NCI-H1930 (cell line): ENCODE measurements at regions not wholly inside any gene's neighbourhood (a gene's known extent, or its start where the extent isn't known, plus 50 kb on each side); places are given as distances from the start of the nearest gene placed in this dataset.
"Not testable (repeated sequence)": the region's sequence is repeated elsewhere in the genome, so short reads cannot be mapped to it uniquely, and the experiment has no call there.

Source experiments
- DNase-seq, 2 experiments: peaks; one replicate each; lab custom pipeline; 2025; lab: John Stamatoyannopoulos, UW

DNA sequence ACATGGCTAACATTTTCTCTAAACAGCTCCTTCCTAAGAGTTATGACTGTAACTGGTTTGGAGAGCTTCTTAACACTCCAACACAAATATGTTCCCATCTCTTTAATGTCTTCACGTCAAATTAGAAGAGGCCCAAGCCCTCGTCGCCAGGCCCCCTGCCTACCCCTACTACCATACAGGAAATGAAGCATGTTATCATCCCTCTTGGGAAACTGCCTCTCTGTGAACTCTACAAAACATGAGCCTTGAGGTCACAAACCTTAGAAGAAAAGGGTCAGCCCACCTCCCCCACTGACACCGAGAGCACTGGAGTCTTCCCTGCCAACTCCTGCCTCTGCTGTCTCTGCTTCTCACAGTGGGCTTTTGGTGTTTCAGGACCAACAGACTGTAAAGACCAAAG is 243.1 kb upstream of the STT3B start:
- no peak for DNase-seq

DNA sequence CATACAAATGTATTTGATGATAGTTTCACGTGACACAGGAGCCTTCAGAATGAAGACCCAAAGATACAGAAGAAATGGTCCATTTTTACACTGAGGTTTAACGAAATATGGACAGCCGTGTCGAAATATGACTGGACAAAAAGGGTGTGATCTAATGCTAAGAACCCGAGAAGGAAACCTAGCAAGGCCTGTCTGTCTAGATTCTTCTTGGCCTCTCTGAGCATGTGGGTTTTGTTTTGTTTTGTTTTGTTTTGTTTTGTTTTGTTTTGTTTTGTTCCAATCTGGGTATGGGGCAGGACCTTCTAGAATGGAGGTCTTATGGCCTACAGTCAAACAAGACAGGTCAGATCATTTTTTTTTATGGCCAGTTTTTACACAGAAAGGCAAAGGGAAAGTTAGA is 242.7 kb upstream of the STT3B start:
- DNase-seq, result no peak

DNA sequence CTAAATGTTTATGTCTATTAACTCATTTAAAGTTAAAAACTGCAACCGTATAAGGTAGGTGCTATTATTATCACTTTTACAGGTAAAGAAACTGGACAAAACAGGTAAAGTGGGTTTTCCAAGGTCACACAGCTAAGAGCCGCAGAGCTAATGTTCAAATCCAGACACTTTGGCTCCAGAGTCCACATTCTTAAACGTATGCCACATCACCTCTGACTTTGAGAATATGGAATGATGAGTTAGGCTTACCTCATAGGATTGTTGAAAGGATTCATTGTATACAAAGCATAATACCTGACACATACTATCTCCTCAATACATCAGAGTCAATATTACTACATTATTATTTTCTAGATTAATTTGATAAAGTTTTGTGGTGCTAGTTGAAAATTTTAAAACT is 240.9 kb upstream of the STT3B start:
- no peak for DNase-seq

DNA sequence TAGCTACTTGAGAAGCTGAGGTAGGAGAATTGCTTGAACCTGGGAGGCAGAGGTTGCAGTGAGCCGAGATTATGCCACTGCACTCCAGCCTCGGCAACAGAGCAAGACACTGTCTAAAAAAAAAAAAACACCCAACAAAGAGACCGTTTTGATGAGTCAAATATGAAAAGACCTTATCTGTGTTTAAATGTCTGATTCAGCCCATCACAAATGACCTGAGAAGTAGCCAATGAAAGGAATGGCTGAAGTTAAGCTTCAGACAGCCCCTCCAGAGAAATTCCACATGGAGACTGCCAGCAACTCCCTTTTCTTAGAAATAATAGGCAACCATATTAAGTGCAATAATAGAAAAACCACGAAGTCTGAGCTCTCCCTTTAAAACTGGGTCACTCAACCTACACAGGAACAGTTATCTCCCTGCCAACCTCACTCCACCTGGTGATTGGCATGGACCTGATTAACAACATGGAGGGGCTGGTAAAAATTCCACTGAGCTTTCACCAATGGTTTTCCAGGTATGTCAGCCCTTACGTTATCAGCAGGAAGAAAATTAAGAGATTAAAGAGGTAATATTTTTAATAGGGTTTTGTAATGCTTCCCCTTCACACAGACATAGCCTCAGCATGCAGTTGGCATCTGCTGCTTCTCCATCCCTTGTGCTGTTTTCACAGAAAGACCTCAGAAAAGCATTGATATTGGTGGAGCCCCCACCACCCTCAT is 238.1 kb upstream of the STT3B start:
- DNase-seq, result no peak

DNA sequence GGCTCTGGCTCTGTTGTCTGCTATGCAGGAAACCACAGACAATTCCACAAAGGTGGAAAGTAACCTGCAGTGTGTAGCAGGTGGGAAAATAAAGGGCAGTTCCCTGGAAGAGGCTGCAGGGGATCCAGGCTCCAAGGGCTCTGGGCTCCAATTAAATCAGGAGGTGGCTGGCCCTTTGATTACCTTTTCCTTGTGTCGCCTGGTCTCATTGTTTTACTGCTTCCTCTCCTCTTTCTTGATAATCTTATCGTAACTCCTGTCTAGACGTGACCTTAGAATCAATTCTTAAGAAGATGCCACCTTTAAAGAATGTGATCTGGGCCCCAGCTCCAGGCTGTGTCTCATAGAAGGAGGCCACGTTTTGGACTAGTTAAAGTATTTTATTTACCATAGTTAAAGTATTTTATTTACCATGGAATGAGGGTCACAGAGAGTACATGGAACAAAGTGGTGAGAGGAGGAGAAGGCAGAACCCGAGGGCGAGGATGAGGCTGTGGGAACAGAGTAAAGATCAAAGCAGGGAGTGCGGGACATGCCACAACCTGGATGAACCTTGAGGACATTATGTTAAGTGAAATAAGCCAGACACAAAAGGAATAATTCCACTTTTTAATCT is 237.5 kb upstream of the STT3B start:
- DNase-seq, result no peak

DNA sequence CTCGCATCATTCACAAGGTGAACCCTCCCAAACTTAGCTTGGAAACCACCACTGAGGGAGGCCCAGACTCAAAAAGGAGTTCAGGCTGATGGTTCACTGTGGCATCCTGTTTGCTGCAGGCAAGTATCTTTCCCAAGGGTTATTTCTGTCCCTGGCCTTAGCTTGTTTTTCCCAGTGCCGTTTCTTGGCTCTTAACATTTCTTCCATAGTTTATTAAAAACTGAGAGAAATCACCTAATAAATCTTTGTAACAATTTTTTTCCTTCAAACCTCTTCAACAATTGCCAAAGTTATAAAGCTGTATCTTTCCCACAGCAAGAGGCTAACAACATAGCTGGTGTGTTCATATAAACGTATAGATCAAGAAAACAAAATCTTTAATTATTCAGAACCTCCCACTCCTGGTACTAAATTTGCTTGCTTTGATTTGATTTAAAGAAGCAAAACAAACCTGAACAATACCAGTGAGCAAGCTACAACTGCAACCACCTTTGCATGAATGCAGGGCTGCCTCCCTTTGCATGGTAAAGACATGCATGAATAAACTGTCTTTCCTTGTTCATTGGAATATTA is 234.9 kb upstream of the STT3B start:
- no peak for DNase-seq

DNA sequence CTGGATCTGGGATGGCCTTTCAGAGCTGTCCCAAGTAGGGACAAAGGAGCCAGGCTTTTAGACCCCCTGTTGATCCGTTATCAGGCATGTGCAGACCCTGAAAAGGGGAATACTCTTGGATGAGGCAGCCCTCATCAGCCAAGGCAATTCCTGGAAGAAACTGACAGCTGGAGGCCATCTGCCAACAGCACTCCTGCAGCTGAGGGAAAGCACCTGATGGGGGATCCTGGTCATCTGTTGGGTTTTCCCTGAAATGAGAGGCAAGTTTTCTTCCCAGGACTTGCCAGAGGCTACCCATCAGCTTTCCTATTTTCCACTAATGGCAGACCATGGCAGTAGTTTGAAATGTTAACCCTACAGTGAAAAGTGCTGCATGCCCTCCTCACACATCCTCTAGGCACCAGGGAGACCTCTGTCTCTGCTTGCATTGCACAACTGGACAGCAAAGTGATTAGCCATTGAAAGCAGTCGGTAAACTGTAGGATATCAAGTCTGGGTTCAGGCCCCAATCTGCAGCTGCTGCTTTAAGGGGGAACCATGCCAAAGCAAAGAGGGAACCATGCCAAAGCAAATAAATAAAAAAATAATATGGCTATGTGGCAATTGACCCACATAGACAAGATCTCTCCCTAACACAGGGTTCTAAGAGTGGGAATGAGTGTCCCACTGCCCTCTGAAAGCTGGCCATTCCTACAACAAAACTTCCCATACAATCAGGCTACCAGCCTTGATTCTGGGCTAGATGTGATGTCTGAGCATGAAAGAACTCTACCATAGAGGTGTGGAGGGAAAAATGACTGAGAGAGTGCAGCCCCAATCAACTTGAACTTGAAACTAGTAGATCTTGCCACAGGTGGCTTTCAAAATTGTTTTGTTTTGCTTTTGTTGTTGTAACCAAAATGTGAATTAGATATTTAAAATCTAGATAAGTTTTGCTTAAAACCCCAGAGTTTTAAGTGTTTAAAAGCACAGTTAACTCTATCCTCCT is 232.0 kb upstream of the STT3B start:
- no peak for DNase-seq

DNA sequence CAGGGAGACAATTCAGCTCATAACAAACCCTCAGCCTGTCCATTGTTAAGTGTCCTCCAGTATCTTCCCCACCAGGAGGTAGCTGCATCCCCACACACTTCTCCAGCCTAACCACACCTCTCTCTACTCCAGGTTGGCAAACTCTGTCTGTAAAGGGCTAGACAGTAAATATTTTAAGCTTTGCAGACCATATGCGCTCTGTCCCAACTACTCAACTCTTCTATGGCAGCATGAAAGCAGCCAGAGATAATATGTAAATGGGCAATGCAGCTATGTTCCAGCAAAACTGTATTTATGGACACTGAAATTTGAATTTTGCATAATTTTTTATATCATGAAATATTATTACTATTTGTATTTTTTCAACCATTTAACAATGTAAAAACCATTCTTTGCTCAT is 230.4 kb upstream of the STT3B start:
- DNase-seq, result no peak

DNA sequence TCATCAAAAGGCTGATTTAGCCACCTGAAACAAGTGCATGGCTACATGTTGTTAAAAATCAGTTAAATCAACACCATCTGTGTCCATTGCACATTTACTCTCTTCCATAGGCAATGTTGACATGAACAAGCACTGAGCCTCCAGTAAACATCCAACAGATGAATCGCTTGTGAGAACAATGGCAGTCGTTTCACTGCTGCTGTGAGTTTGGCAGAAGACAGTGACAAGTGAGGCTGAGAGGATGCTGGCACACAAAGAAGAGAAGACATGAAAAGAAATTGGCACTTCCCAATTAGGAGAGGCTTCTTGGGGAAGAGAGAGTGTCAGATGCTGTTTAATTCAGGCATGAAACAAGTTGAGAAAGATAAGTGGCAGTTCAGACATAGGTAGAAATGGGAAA is 227.4 kb upstream of the STT3B start:
- DNase-seq, result peak in 1 of 2 experiments; percentile 21

DNA sequence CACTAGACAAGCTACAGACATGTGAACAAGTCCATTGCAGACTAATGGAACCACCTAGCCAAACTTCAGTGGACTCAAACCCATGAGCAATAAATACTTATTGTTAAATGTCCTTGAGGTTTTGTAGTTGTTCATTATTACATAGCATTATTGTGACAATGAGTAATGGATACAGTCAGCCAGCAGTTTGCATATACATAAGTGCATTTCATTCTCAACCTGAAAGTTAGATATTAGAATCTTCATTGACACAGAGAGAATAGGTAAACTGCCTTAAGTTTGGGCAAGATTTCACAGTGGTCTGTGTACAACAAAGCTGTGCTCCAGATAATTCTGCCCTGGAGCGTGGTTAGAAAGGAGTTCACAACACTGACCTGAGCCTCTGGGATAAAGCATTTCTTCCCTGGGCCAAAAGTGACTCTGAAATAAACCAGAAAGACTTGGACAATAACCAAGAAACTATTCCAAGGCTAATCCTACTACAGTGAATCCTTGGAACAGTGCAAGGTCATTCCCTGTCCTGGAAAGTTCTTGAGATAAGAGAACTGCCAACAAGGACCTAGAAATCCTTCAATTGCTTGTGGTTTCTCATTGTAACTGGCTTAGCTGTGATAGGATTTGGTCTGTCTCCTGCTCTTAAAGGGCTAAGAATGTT is 225.5 kb upstream of the STT3B start:
- no peak for DNase-seq

DNA sequence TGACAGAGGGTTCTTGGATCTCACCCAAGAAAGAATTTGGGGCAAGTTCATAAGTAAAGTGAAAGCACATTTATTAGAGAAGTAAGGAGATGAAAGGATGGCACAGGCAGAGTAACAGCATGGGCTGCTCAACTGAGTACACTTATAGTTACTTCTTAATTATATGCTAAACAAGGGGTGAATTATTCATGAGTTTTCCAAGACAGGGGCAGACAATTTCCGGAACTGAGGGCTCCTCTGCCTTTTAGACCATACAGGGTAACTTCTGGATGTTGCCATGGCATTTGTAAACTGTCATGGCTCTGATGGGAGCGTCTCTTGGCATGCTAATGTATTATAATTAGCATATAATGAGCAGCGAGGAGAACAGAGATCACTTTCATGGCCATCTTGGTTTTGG is 221.2 kb upstream of the STT3B start:
- DNase-seq, result no peak

DNA sequence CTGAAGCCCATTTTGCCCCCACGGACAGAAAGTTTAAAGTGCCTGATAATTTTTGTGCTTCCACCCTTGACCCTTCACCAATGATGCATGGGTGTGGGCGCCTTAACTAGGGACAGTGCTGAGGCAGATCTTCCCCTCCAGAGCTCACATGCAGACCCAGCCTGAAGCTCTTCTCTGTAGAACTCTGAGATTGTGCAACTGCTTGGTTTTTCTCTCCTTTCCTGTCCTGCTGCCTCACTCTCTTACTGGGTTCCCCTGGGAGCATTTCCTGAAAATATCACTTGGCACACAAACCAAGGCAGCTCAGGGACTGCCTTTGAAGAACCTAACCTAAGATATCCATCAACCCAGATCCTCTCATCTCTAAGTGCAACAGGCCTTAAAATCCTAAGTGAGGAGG is 220.3 kb upstream of the STT3B start:
- no peak for DNase-seq

DNA sequence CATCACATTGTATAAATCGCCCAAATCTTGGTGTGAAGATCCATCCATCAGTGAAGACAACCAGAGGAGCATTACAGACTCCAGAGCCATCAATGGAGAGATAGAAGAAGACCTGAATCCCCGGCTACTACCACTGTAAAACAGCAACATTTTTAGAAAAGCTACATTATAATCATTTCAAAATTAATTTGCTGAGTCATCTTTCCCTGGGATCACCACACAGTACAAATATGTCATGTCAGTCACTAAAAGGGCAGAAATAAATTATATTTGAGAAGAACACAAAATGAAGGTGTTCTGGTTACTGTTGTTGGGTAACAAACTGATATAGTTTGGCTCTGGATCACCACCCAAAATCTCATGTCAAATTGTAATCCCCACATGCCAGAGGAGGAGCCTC is 218.5 kb upstream of the STT3B start:
- DNase-seq, result no peak

DNA sequence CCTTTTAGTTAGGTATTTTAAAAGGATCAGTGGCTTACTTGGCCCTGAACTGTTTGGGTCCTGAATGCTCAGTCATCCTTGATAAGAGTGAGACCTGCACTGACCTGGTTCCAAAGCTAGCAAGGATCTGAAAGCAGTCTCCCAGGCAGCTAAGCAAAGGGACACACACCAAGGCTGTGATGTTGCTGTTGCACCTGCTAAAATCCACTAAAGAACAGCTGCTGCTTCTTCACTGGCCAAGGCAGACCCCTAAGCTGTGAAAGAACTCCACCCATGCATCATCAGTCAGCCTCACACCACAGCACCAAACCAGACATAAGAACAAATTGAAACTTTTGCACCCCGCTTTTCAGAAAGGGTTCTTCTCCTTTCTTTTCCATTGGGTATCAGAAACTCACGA is 213.4 kb upstream of the STT3B start:
- no peak for DNase-seq

DNA sequence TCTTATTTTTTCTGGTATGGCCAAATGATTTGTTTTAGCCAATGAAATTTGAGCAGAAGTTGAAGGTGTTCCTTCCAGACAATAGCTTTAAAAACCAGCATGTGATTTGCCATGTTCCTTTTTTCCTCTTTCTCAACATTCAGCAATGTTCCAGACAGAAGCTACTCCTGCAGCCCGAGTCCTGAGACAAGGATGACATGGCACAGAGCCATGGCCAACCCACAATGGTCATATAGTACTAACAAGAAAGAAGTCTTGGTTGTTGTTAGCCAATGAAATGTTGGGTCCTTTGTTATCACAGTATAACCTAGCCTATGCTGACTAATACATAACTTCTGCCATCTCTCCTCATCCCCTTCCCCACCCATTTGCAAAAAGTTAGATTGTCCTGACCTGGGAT is 211.1 kb upstream of the STT3B start:
- no peak for DNase-seq

DNA sequence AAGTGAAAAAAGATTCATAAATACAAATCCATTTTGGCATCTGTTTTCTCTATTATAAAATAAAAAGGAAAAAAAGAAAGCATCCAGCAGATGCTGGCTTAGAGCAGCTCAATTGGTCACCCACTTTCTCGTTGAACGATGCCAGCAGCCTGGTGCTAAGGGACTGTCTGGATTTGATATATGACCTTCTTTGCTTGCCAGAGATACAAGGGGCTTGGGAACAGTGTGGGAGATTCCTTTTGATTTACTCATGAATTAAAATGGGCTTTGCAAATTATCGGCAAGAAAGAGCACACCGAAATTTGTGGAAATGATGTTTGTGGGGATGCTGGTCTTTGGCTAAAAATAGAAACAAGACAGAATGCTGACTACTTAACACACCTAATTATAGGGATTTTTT is 210.3 kb upstream of the STT3B start:
- no peak for DNase-seq

DNA sequence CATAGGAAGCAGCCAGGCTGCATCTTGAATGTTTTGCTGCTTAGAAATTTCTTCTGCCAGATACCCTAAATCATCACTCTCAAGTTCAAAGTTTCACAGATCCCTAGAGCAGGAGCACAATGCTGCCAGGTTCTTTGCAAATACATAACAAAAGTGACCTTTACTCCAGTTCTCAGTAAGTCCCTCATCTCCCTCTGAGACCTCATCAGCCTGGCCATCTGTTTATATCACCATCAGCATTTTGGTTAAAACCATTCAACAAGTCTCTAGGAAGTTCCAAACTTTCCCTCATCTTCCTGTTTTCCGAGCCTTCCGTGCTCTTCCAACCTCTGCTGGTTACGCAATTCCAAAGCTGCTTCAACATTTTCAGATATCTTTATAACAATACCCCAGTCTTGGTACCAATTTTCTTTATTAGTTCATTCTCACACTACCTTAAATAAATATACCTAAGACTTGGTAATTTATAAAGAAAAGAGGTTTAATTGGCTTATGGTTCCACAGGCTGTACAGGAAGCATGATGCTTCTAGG is 204.8 kb upstream of the STT3B start:
- DNase-seq, result not testable (repeated sequence)

DNA sequence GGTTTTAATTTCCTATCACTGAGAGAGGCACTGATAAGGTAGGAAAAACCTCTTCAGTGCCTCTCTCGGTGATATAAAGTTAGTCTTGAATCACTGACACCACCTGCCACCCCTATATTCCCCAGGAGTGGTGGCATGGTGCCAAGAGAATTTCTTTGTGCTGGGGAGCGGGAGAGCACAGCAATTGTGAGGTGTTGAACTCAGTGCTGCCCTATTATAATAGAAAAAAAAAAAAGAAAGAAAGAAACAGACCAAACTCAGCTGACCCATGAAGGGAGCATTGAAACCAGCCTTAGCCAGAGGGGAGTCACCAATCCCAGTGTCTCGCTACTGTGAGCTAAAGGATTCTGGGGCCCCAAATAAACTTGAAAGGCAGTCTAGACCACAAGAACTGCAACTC is 201.4 kb upstream of the STT3B start:
- no peak for DNase-seq

DNA sequence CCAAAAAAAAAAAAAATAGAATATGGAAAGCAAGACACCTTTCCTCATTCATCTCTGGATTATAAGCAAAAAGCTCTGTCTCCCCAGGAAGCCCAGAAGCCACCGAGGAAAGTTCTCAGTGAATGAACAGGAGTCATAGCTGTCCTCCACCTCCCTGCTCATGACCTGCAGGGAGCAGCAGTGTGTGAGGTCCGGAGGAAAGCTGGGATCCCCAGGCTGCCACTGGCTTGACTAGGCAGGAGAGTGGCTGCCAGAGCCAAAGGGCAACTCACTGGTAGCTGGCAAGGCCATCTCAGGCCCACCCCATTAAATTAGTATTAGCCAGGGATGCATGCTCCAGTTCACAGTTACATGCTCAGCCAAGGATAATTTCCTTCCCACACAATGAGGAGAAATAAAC is 191.6 kb upstream of the STT3B start:
- DNase-seq, result no peak

DNA sequence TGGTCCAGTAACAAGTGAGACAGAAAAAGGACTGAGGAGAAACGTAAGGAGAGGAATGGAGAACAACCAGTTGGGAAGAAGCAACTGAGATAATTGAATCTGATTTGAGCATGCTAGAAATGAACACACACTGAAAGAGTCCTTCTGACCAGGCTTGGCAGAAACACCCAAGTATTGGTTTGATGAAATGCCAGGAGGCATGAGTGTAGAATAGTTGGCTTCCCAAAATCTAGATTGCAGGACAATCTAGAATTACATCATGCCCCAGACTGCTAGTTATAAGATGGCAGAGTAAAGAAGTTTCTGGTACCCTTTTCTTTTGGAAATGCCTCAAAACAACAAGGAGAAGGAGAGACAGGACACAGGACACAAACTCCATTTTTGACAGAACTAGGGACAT is 189.7 kb upstream of the STT3B start:
- no peak for DNase-seq

DNA sequence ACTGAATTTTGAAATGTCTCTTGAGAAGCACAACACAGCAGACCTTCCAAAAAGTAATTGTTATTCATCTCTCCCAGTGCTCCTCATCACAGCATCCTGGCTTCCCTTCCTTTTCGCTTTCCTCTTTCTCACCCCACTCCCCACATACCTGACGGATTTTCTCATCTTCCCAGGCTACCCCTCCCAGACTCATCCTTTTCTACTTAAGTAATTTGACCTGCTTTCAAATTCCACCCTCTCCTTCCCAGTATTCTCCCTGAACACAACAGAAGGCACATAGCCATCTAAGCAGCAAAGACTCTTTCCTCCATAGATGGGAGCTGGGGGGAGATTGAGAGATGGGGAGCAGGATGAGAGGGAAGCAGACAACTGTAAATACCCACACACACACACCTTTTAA is 187.1 kb upstream of the STT3B start:
- no peak for DNase-seq

DNA sequence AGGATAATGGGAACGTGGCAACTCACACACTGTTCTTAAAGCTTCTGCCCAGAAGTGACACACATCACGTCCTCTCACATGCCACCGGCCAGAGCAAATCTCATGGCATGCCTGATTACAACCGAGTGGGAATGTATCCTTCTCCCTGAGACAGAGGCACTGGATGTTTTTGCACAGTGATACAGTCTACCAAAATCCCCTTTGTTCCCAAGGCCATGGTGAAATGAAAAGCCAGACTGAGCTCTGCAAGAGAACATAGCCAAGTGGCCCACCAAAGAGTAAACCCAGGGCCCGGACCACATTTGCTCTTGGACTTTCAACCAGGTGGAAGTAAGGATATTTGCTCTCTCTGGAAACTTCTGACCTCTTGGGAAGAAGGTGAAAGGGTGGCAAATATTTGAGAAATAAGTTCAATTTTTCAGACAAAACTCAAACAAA is 186.2 kb upstream of the STT3B start:
- no peak for DNase-seq
